GM12878 (cell line): ENCODE measurements at regions not wholly inside any gene's neighbourhood (a gene's known extent, or its start where the extent isn't known, plus 50 kb on each side); places are given as distances from the start of the nearest gene placed in this dataset.
A peak's percentile ranks its signal among the peaks of the same experiment; 100 is the strongest.

Source experiments
- EP300 ChIP-seq, 2 experiments: fragments of 150-350 bp in 1 of 2; IDR thresholded peaks; 2 replicates each; pipeline ENCODE4 v1.6.1; 2011 to 2012; ENCODE audit warnings: low read depth in 2 of 2, low read length in 2 of 2, borderline replicate concordance in 1 of 2, improper control_type of control experiment in 1 of 2, inconsistent platforms in 1 of 2; ENCODE audit not compliant: control insufficient read depth in 1 of 2
- FOXK2 ChIP-seq: fragments of 450-650 bp; IDR thresholded peaks from 2 replicates; pipeline ENCODE4 v1.6.1; 2017; ENCODE audit warnings: mild to moderate bottlenecking, moderate library complexity
- IKZF1 ChIP-seq: fragments of 450-650 bp; conservative IDR thresholded peaks from 2 replicates; pipeline ENCODE4 v1.6.1; 2017; ENCODE audit warnings: antibody characterized with exemption, mild to moderate bottlenecking
- MXI1 ChIP-seq: fragments of 150-350 bp; IDR thresholded peaks from 2 replicates; pipeline ENCODE4 v1.6.1; 2011; ENCODE audit warnings: low read depth, mild to moderate bottlenecking, inconsistent platforms, low read length, improper control_type of control experiment
- NFXL1 ChIP-seq: fragments of 450-650 bp; IDR thresholded peaks from 2 replicates; pipeline ENCODE4 v1.6.1; 2017; ENCODE audit warnings: antibody characterized with exemption, mild to moderate bottlenecking, borderline replicate concordance
- PAX5 ChIP-seq: IDR thresholded peaks from 2 replicates; pipeline ENCODE4 v1.6.1; 2011; ENCODE audit warnings: low read depth, low read length, borderline replicate concordance
- POU2F2 ChIP-seq: IDR thresholded peaks from 3 replicates; pipeline ENCODE4 v1.6.1; 2011; ENCODE audit warnings: low read depth, mild to moderate bottlenecking, low read length, borderline replicate concordance
- RAD51 ChIP-seq: fragments of 450-650 bp; IDR thresholded peaks from 2 replicates; pipeline ENCODE4 v1.6.1; 2016; ENCODE audit warnings: moderate library complexity, mild to moderate bottlenecking, inconsistent platforms
- RBBP5 ChIP-seq: fragments of 200-600 bp; sonication (generic); conservative IDR thresholded peaks from 2 replicates; pipeline ENCODE4 v1.6.1; 2016
- REST ChIP-seq: IDR thresholded peaks from 2 replicates; pipeline ENCODE4 v1.6.1; 2012; ENCODE audit warnings: mild to moderate bottlenecking, low read depth, low read length
- SP1 ChIP-seq: IDR thresholded peaks from one replicate; pipeline ENCODE4 v1.6.1; 2011; ENCODE audit warnings: low read depth, low read length
- SPI1 ChIP-seq: IDR thresholded peaks from 2 replicates; pipeline ENCODE4 v1.6.1; 2011; ENCODE audit warnings: low read depth, mild to moderate bottlenecking, low read length, moderate library complexity, borderline replicate concordance; ENCODE audit not compliant: insufficient read depth
- SREBF2 ChIP-seq: IDR thresholded peaks from 2 replicates; pipeline ENCODE4 v1.6.1; 2012; ENCODE audit warnings: mild to moderate bottlenecking, low read length
- STAT1 ChIP-seq: fragments of 450-650 bp; conservative IDR thresholded peaks from 2 replicates; pipeline ENCODE4 v1.6.1; 2014; ENCODE audit warnings: antibody characterized with exemption, mild to moderate bottlenecking
- TBL1XR1 ChIP-seq: IDR thresholded peaks from 2 replicates; pipeline ENCODE4 v1.6.1; 2012; ENCODE audit warnings: low read depth, low read length, improper control_type of control experiment
- TCF12 ChIP-seq: IDR thresholded peaks from 2 replicates; pipeline ENCODE4 v1.6.1; 2011; ENCODE audit warnings: low read depth, mild to moderate bottlenecking, low read length
- ZNF24 ChIP-seq: fragments of 450-650 bp; IDR thresholded peaks from 2 replicates; pipeline ENCODE4 v1.6.1; 2017; ENCODE audit warnings: antibody characterized with exemption, mild to moderate bottlenecking
- ZNF622 ChIP-seq: fragments of 450-650 bp; IDR thresholded peaks from 2 replicates; pipeline ENCODE4 v1.6.1; 2017; ENCODE audit warnings: mild to moderate bottlenecking, inconsistent platforms
- TF ChIP-seq, protein P1 (sequence below): IDR thresholded peaks from 2 replicates; pipeline ENCODE4 v1.6.1; 2012; ENCODE audit warnings: low read depth, low read length, improper control_type of control experiment
- TF ChIP-seq, protein P2 (sequence below), 3 experiments: IDR thresholded peaks in 2 of 3; conservative IDR thresholded peaks in 1 of 3; 2 replicates each; pipeline ENCODE4 v1.5.1; 2011; ENCODE audit warnings: low read depth in 3 of 3, low read length in 3 of 3, mild to moderate bottlenecking in 3 of 3, control low read depth in 2 of 3, moderate library complexity in 2 of 3, inconsistent platforms in 1 of 3, mixed read lengths in 1 of 3; ENCODE audit not compliant: control insufficient read depth in 2 of 3, insufficient read depth in 1 of 3; ENCODE audit errors: extremely low read depth in 1 of 3
- TF ChIP-seq, protein P3 (sequence below): IDR thresholded peaks from 2 replicates; pipeline ENCODE4 v1.6.1; 2012; ENCODE audit warnings: low read depth, low read length, improper control_type of control experiment
- TF ChIP-seq, protein P4 (sequence below): IDR thresholded peaks from 2 replicates; pipeline ENCODE4 v1.6.1; 2011; ENCODE audit warnings: mild to moderate bottlenecking, low read depth, low read length, moderate library complexity; ENCODE audit not compliant: insufficient replicate concordance

GRCh38 chr5:143738417-143739401, 73.3 kb upstream of the HMHB1 start (continued):
- TF ChIP-seq REST (no peak), SP1 (no peak), PAX5 (peak; percentile 47; the same call in 1 of the 2 replicates), SREBF2 (no peak), NFXL1 (no peak), TBL1XR1 (no peak), SPI1 (no peak), EP300 (IDR thresholded peaks at IDR 0.05; ENCODE audit: borderline replicate concordance in 1 of 2, control insufficient read depth in 1 of 2, low read depth in 2 of 2, low read length in 2 of 2) (0 out of 4 replicates have a peak, but pooled peaks of 1 of the 2 experiments have one; percentile 6), RAD51 (no peak), RBBP5 (no peak), TCF12 (no peak), IKZF1 (no peak), STAT1 (no peak), POU2F2 (no peak), ZNF24 (no peak), FOXK2 (no peak), ZNF622 (no peak), MXI1 (no peak)
- TF ChIP-seq, protein P1, sequence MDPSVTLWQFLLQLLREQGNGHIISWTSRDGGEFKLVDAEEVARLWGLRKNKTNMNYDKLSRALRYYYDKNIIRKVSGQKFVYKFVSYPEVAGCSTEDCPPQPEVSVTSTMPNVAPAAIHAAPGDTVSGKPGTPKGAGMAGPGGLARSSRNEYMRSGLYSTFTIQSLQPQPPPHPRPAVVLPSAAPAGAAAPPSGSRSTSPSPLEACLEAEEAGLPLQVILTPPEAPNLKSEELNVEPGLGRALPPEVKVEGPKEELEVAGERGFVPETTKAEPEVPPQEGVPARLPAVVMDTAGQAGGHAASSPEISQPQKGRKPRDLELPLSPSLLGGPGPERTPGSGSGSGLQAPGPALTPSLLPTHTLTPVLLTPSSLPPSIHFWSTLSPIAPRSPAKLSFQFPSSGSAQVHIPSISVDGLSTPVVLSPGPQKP = no peak
- TF ChIP-seq, protein P2, sequence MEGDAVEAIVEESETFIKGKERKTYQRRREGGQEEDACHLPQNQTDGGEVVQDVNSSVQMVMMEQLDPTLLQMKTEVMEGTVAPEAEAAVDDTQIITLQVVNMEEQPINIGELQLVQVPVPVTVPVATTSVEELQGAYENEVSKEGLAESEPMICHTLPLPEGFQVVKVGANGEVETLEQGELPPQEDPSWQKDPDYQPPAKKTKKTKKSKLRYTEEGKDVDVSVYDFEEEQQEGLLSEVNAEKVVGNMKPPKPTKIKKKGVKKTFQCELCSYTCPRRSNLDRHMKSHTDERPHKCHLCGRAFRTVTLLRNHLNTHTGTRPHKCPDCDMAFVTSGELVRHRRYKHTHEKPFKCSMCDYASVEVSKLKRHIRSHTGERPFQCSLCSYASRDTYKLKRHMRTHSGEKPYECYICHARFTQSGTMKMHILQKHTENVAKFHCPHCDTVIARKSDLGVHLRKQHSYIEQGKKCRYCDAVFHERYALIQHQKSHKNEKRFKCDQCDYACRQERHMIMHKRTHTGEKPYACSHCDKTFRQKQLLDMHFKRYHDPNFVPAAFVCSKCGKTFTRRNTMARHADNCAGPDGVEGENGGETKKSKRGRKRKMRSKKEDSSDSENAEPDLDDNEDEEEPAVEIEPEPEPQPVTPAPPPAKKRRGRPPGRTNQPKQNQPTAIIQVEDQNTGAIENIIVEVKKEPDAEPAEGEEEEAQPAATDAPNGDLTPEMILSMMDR (IDR thresholded peaks at IDR 0.05 in 2 of 3, conservative IDR thresholded peaks at IDR 0.05 in 1 of 3; ENCODE audit: control insufficient read depth in 2 of 3, extremely low read depth in 1 of 3, insufficient read depth in 1 of 3, low read depth in 3 of 3, low read length in 3 of 3) = no peak
- TF ChIP-seq, protein P3, sequence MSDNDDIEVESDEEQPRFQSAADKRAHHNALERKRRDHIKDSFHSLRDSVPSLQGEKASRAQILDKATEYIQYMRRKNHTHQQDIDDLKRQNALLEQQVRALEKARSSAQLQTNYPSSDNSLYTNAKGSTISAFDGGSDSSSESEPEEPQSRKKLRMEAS = no peak
- TF ChIP-seq, protein P4, sequence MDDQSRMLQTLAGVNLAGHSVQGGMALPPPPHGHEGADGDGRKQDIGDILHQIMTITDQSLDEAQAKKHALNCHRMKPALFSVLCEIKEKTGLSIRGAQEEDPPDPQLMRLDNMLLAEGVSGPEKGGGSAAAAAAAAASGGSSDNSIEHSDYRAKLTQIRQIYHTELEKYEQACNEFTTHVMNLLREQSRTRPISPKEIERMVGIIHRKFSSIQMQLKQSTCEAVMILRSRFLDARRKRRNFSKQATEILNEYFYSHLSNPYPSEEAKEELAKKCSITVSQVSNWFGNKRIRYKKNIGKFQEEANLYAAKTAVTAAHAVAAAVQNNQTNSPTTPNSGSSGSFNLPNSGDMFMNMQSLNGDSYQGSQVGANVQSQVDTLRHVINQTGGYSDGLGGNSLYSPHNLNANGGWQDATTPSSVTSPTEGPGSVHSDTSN = peak; percentile 18
